Esophagus mucosa (tissue), 1 donor: ENCODE measurements at regions not wholly inside any gene's neighbourhood (a gene's known extent, or its start where the extent isn't known, plus 50 kb on each side); places are given as distances from the start of the nearest gene placed in this dataset.

Experiments
- ATAC-seq: fragments of 200-7000 bp; cut with Tn5 transposase; one replicate; pipeline ENCODE4 v1.9.1; 2020
- donor health status: DM: yes; HTN: yes; CAD: no.

GRCh38 chr21:8464403-8465152 is 2056.8 kb upstream of the TPTE start:
- ATAC-seq = peak; percentile 97

DNA sequence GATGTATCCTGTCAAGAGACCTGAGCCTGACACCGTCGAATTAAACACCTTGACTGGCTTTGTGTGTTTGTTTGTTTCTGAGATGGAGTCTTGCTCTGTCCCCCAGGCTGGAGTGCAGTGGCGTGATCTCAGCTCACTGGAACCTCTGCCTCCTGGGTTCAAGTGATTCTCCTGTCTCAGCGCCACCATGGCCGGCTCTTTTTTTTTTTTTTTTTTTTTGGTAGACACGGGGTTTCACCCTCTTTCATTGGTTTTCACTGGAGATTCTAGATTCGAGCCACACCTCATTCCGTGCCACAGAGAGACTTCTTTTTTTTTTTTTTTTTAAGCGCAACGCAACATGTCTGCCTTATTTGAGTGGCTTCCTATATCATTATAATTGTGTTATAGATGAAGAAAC is 2054.7 kb upstream of the TPTE start:
- ATAC-seq = peak; percentile 19
